Pancreas (tissue), 10 donors: ENCODE measurements at regions not wholly inside any gene's neighbourhood (a gene's known extent, or its start where the extent isn't known, plus 50 kb on each side); places are given as distances from the start of the nearest gene placed in this dataset.

Source experiments
- ATAC-seq, 4 donors: fragments of 200-7000 bp; cut with Tn5 transposase; one replicate each; pipeline versions ENCODE4 v1.8.0 to v1.9.1; 2020; ENCODE audit warnings: mild to moderate bottlenecking in 4 of 4, moderate library complexity in 4 of 4
- DNase-seq, 6 donors: peaks; one replicate each; pipeline ENCODE4 v3.0.0-alpha.2; 2020
- FAIRE-seq: peaks from 2 replicates; lab custom pipeline; 2012; peaks lifted over from hg19 to GRCh38; lab: Jason Lieb, UNC
- H3K27ac ChIP-seq, 4 donors: fragments of 200-600 bp; sonication (generic); 1 replicate in 3 of 4; 2 replicates in 1 of 4; pipeline versions ENCODE4 v1.5.0 to v1.8.0; 2020
- H3K27me3 ChIP-seq, 4 donors: fragments of 200-600 bp; one replicate each; pipeline ENCODE4 v1.8.0; 2021
- H3K36me3 ChIP-seq, 3 donors: fragments of 200-600 bp; sonication (generic) in 1 of 3; one replicate each; pipeline versions ENCODE4 v1.5.0 to v1.8.0; 2020 to 2021
- H3K4me1 ChIP-seq, 3 donors: fragments of 200-600 bp; one replicate each; pipeline ENCODE4 v1.8.0; 2021
- H3K4me3 ChIP-seq, 4 donors: fragments of 200-600 bp; sonication (generic) in 2 of 4; one replicate each; pipeline versions ENCODE4 v1.5.0 to v1.8.0; 2020 to 2021
- H3K9me3 ChIP-seq, 4 donors: fragments of 200-600 bp; one replicate each; pipeline ENCODE4 v1.8.0; 2021
- WGBS, 2 donors: extraction: QIAGEN DNeasy Blood & Tissue Kit; methylation state at CpG; one replicate each; pipeline ENCODE4 v1.1.7; 2013; 5-methylcytosine and 5-hydroxymethylcytosine counted together
- intact Hi-C, 3 donors: fragments of 100-400 bp; cut with DNase I; formaldehyde crosslinking; loops; one replicate each; pipeline versions ENCODE4 v1.11.1 to v1.14.2; 2022
- TF ChIP-seq, protein P1 (sequence below), 4 donors: fragments of 200-600 bp; sonication (generic) in 3 of 4; IDR thresholded peaks; one replicate each; pipeline versions ENCODE4 v1.5.0 to v1.8.0; 2021; ENCODE audit warnings: antibody characterized with exemption in 4 of 4
- donor health status: healthy with polysubstance abuse.
- donor health status: DM: no; HTN: no; CAD: no; lungs with moderate emphysema.
- donor health status: DM: no; HTN: no; CAD: no.
- donor health status: control.
- donor health status: control.
- donor health status: Bipolar disorder and iron deficiency.
- donor health status: DM: yes; HTN: yes; CAD: no.
- donor health status: DM: no; HTN: no; CAD: no.
- donor health status: DM: no; HTN: no; CAD: no.
- donor health status: DM: yes; HTN: yes; CAD: no.

GRCh38 chr11:57971272-57972012 is 52.2 kb upstream of the OR9Q1 start:
- no peaks in the 10 kb centered on the region for H3K36me3 ChIP-seq
- WGBS, 2 donors, result 45 to 56% methylated on average over 6 of the region's 6 CpGs
- no peaks in the 10 kb centered on the region for H3K4me1 ChIP-seq
- DNase-seq (no peak), FAIRE-seq (no peak), ATAC-seq (peak; percentile 10 to 22 (median 20))
- H3K9me3 ChIP-seq, result no peaks in the 10 kb centered on the region
- H3K27ac ChIP-seq, result peak overlapping the region; percentile 9 to 83 (median 60)
- no peaks in the 10 kb centered on the region for H3K27me3 ChIP-seq
- no peak overlapping the region for H3K4me3 ChIP-seq
- intact Hi-C loops, result no loop called here
- TF ChIP-seq, protein P1, sequence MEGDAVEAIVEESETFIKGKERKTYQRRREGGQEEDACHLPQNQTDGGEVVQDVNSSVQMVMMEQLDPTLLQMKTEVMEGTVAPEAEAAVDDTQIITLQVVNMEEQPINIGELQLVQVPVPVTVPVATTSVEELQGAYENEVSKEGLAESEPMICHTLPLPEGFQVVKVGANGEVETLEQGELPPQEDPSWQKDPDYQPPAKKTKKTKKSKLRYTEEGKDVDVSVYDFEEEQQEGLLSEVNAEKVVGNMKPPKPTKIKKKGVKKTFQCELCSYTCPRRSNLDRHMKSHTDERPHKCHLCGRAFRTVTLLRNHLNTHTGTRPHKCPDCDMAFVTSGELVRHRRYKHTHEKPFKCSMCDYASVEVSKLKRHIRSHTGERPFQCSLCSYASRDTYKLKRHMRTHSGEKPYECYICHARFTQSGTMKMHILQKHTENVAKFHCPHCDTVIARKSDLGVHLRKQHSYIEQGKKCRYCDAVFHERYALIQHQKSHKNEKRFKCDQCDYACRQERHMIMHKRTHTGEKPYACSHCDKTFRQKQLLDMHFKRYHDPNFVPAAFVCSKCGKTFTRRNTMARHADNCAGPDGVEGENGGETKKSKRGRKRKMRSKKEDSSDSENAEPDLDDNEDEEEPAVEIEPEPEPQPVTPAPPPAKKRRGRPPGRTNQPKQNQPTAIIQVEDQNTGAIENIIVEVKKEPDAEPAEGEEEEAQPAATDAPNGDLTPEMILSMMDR (IDR thresholded peaks at IDR 0.05), result no peak

DNA sequence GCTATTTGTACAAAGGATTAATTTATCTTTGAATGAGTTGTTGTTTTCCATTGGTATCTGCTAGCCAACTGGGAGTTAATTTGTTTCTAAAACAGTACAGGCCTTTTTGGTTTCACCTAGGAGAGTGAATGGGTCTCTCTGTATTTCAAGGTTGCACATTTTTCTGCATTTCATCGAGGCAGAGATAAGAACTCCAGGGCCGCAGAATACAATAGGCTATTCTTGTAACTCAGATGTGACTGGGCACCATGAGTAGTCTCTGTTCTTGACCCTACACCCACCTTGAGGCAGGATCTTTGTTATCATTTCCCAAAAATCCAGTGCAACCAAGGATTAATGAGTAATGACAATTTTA is 51.7 kb upstream of the OR9Q1 start:
- intact Hi-C loops, result no loop called here
- no peaks in the 10 kb centered on the region for H3K4me1 ChIP-seq
- ATAC-seq (peak; percentile 83 to 94 (median 90)), FAIRE-seq (no peak), DNase-seq (peak in 2 of 6 donors; percentile 27 to 37)
- H3K9me3 ChIP-seq, result no peaks in the 10 kb centered on the region
- no peaks in the 10 kb centered on the region for H3K36me3 ChIP-seq
- H3K4me3 ChIP-seq, result no peak overlapping the region
- TF ChIP-seq, protein P1 (IDR thresholded peaks at IDR 0.05), result no peak
- 20 to 23% methylated on average over 2 of the region's 2 CpGs for WGBS, 2 donors
- no peaks in the 10 kb centered on the region for H3K27me3 ChIP-seq
- H3K27ac ChIP-seq, result peak overlapping the region in 3 of 4 donors; percentile 44 to 83 (median 66)
